SK-N-SH treated with all-trans-retinoic acid at 6 μM for 48 hours (cell line): ENCODE measurements at regions not wholly inside any gene's neighbourhood (a gene's known extent, or its start where the extent isn't known, plus 50 kb on each side); places are given as distances from the start of the nearest gene placed in this dataset.

ENCODE experiments used
- ATAC-seq: fragments of 200-7000 bp; cut with Tn5 transposase; 3 replicates; pipeline ENCODE4 v1.9.1; 2020; ENCODE audit warnings: mild to moderate bottlenecking, moderate library complexity
- ARNTL ChIP-seq: fragments of 450-650 bp; formaldehyde crosslinking; IDR thresholded peaks from 2 replicates; pipeline ENCODE4 v1.5.0; 2020; ENCODE audit warnings: low read depth, mild to moderate bottlenecking, moderate library complexity, borderline replicate concordance
- CSDC2 ChIP-seq: fragments of 250-450 bp; sonication (Bioruptor Pico); IDR thresholded peaks from 2 replicates; pipeline ENCODE4 v1.5.0; 2020; ENCODE audit warnings: mild to moderate bottlenecking, moderate library complexity
- ESRRG ChIP-seq: fragments of 250-450 bp; sonication (Bioruptor Pico); IDR thresholded peaks from 2 replicates; pipeline ENCODE4 v1.6.1; 2021; ENCODE audit warnings: mild to moderate bottlenecking
- GLIS3 ChIP-seq: fragments of 250-450 bp; sonication (Bioruptor Pico); IDR thresholded peaks from 2 replicates; pipeline ENCODE4 v1.5.0; 2020; ENCODE audit warnings: mild to moderate bottlenecking, moderate library complexity
- OSR1 ChIP-seq: fragments of 250-450 bp; sonication (Bioruptor Pico); IDR thresholded peaks from 2 replicates; pipeline ENCODE4 v1.8.0; 2022; ENCODE audit warnings: moderate library complexity, mild to moderate bottlenecking, inconsistent platforms
- PPARA ChIP-seq: fragments of 250-450 bp; sonication (Bioruptor Pico); IDR thresholded peaks from 2 replicates; pipeline ENCODE4 v1.5.0; 2020; ENCODE audit warnings: mild to moderate bottlenecking, borderline replicate concordance
- SNAI2 ChIP-seq: fragments of 250-450 bp; sonication (Bioruptor Pico); IDR thresholded peaks from 2 replicates; pipeline ENCODE4 v1.5.0; 2020; ENCODE audit warnings: mild to moderate bottlenecking, moderate library complexity
- TCF4 ChIP-seq: fragments of 250-450 bp; sonication (Bioruptor Pico); IDR thresholded peaks from 2 replicates; pipeline ENCODE4 v1.8.0; 2021; ENCODE audit warnings: mild to moderate bottlenecking, moderate library complexity, borderline replicate concordance
- TOX ChIP-seq: fragments of 250-450 bp; sonication (Bioruptor Pico); IDR thresholded peaks from 2 replicates; pipeline ENCODE4 v1.8.0; 2021; ENCODE audit warnings: mild to moderate bottlenecking, moderate library complexity, borderline replicate concordance
- ZC3H10 ChIP-seq: fragments of 250-450 bp; sonication (Bioruptor Pico); IDR thresholded peaks from 2 replicates; pipeline ENCODE4 v1.5.1; 2021; ENCODE audit warnings: mild to moderate bottlenecking, moderate library complexity
- ZFP3 ChIP-seq: fragments of 250-450 bp; sonication (Bioruptor Pico); IDR thresholded peaks from 2 replicates; pipeline ENCODE4 v1.5.0; 2020; ENCODE audit warnings: mild to moderate bottlenecking, moderate library complexity
- ZFP30 ChIP-seq: fragments of 450-650 bp; formaldehyde crosslinking; IDR thresholded peaks from 2 replicates; pipeline ENCODE4 v1.5.0; 2022; ENCODE audit warnings: mild to moderate bottlenecking, moderate library complexity
- ZNF70 ChIP-seq: fragments of 450-650 bp; formaldehyde crosslinking; IDR thresholded peaks from 2 replicates; pipeline ENCODE4 v1.5.0; 2020; ENCODE audit warnings: mild to moderate bottlenecking, moderate library complexity
- ZNF8 ChIP-seq: fragments of 450-650 bp; formaldehyde crosslinking; IDR thresholded peaks from 2 replicates; pipeline ENCODE4 v1.5.0; 2020; ENCODE audit warnings: mild to moderate bottlenecking, moderate library complexity
- TF ChIP-seq, protein P1 (sequence below): fragments of 250-450 bp; sonication (Bioruptor Pico); IDR thresholded peaks from 2 replicates; pipeline ENCODE4 v1.5.1; 2020; ENCODE audit warnings: low read depth, mild to moderate bottlenecking, moderate library complexity
- TF ChIP-seq, protein P2 (sequence below): fragments of 250-450 bp; sonication (Bioruptor Pico); IDR thresholded peaks from 2 replicates; pipeline ENCODE4 v1.8.0; 2021; ENCODE audit warnings: low read depth, mild to moderate bottlenecking, moderate library complexity, borderline replicate concordance
- TF ChIP-seq, protein P3 (sequence below): fragments of 250-450 bp; sonication (Bioruptor Pico); IDR thresholded peaks from 2 replicates; pipeline ENCODE4 v1.8.0; 2020; ENCODE audit warnings: mild to moderate bottlenecking, moderate library complexity, borderline replicate concordance
- TF ChIP-seq, protein P4 (sequence below): fragments of 250-450 bp; sonication (Bioruptor Pico); IDR thresholded peaks from 2 replicates; pipeline ENCODE4 v1.5.1; 2021; ENCODE audit warnings: mild to moderate bottlenecking, moderate library complexity
- TF ChIP-seq, protein P5 (sequence below): fragments of 250-450 bp; sonication (Bioruptor Pico); IDR thresholded peaks from 2 replicates; pipeline ENCODE4 v1.5.0; 2020; ENCODE audit warnings: mild to moderate bottlenecking, moderate library complexity

DNA sequence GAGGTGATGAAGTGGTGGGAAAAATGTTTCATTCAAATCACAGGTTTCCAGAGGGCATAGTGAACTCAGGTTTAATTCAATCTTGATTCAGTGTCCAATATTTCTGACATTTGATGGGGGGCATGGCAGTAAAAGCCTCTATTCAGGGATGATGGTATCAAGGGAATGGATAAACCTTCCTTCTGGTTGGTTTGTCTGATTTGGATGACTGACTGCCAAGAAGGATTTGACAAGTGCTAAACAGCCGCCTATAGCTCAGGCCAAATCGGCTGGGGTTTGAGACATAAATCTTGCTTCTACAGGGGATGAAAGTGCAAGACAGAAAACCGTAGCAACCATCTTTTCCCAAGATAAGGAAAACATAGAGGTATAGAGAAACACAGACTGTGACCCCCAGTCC lies 121.8 kb upstream of the C11orf87 start:
- no peak for ATAC-seq
- TF ChIP-seq PPARA (no peak), TCF4 (CRISPR knock-in tag) (no peak), CSDC2 (CRISPR knock-in tag) (no peak), SNAI2 (CRISPR knock-in tag) (no peak), ESRRG (CRISPR knock-in tag) (no peak), TOX (no peak), ZNF8 (CRISPR knock-in tag) (no peak), OSR1 (no peak), ZFP30 (CRISPR knock-in tag) (no peak), ARNTL (CRISPR knock-in tag) (no peak), ZFP3 (CRISPR knock-in tag) (no peak), GLIS3 (no peak), ZNF70 (CRISPR knock-in tag) (no peak)
- TF ChIP-seq, protein P1, sequence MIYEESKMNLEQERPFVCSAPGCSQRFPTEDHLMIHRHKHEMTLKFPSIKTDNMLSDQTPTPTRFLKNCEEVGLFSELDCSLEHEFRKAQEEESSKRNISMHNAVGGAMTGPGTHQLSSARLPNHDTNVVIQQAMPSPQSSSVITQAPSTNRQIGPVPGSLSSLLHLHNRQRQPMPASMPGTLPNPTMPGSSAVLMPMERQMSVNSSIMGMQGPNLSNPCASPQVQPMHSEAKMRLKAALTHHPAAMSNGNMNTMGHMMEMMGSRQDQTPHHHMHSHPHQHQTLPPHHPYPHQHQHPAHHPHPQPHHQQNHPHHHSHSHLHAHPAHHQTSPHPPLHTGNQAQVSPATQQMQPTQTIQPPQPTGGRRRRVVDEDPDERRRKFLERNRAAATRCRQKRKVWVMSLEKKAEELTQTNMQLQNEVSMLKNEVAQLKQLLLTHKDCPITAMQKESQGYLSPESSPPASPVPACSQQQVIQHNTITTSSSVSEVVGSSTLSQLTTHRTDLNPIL = no peak
- TF ChIP-seq, protein P2, sequence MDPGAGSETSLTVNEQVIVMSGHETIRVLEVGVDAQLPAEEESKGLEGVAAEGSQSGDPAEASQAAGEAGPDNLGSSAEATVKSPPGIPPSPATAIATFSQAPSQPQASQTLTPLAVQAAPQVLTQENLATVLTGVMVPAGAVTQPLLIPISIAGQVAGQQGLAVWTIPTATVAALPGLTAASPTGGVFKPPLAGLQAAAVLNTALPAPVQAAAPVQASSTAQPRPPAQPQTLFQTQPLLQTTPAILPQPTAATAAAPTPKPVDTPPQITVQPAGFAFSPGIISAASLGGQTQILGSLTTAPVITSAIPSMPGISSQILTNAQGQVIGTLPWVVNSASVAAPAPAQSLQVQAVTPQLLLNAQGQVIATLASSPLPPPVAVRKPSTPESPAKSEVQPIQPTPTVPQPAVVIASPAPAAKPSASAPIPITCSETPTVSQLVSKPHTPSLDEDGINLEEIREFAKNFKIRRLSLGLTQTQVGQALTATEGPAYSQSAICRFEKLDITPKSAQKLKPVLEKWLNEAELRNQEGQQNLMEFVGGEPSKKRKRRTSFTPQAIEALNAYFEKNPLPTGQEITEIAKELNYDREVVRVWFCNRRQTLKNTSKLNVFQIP (CRISPR knock-in tag) = no peak
- TF ChIP-seq, protein P3, sequence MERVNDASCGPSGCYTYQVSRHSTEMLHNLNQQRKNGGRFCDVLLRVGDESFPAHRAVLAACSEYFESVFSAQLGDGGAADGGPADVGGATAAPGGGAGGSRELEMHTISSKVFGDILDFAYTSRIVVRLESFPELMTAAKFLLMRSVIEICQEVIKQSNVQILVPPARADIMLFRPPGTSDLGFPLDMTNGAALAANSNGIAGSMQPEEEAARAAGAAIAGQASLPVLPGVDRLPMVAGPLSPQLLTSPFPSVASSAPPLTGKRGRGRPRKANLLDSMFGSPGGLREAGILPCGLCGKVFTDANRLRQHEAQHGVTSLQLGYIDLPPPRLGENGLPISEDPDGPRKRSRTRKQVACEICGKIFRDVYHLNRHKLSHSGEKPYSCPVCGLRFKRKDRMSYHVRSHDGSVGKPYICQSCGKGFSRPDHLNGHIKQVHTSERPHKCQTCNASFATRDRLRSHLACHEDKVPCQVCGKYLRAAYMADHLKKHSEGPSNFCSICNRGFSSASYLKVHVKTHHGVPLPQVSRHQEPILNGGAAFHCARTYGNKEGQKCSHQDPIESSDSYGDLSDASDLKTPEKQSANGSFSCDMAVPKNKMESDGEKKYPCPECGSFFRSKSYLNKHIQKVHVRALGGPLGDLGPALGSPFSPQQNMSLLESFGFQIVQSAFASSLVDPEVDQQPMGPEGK (CRISPR knock-in tag) = no peak
- TF ChIP-seq, protein P4, sequence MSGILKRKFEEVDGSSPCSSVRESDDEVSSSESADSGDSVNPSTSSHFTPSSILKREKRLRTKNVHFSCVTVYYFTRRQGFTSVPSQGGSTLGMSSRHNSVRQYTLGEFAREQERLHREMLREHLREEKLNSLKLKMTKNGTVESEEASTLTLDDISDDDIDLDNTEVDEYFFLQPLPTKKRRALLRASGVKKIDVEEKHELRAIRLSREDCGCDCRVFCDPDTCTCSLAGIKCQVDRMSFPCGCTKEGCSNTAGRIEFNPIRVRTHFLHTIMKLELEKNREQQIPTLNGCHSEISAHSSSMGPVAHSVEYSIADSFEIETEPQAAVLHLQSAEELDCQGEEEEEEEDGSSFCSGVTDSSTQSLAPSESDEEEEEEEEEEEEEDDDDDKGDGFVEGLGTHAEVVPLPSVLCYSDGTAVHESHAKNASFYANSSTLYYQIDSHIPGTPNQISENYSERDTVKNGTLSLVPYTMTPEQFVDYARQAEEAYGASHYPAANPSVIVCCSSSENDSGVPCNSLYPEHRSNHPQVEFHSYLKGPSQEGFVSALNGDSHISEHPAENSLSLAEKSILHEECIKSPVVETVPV (CRISPR knock-in tag) = no peak
- TF ChIP-seq, all 23 proteins: peak for 0

DNA sequence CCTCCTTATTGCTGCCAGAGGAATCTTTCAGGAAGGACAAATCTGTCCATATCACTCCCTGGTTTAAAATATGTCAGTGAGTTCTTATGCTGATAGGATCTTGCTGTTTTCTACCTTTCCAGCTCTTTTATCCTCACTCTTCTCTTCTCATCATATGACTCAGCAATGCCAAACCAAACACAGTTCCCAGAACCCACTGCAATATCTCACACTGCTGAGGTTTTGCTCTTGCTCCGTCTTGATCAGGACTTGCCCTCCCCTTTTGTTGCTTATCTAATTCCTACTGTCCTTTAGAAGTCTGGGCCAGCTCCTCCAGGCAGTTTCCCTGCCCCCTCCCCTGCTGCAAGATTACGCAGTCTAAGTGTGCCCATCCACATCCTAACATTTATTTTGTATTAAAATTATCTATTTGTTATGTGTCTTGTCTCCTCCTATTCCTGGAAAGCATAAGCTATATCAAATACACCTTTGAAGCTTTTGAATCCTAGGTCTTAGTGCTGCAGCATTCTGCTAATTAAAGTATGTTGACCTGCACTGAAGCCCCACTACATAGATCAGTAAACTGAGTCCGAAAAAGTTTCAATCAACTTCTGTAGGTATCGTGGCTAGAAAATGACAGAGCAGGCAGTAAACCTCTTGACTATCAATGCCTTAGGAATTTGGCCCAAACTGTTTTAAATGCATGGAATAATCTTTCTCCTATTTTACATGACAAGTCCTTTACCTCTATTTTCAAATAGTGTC lies 119.2 kb upstream of the C11orf87 start:
- no peak for TF ChIP-seq ARNTL (CRISPR knock-in tag)
- TF ChIP-seq TOX = no peak
- TF ChIP-seq ZFP3 (CRISPR knock-in tag) = no peak
- TF ChIP-seq, protein P2 (CRISPR knock-in tag) = no peak
- no peak for TF ChIP-seq GLIS3
- TF ChIP-seq, protein P5, sequence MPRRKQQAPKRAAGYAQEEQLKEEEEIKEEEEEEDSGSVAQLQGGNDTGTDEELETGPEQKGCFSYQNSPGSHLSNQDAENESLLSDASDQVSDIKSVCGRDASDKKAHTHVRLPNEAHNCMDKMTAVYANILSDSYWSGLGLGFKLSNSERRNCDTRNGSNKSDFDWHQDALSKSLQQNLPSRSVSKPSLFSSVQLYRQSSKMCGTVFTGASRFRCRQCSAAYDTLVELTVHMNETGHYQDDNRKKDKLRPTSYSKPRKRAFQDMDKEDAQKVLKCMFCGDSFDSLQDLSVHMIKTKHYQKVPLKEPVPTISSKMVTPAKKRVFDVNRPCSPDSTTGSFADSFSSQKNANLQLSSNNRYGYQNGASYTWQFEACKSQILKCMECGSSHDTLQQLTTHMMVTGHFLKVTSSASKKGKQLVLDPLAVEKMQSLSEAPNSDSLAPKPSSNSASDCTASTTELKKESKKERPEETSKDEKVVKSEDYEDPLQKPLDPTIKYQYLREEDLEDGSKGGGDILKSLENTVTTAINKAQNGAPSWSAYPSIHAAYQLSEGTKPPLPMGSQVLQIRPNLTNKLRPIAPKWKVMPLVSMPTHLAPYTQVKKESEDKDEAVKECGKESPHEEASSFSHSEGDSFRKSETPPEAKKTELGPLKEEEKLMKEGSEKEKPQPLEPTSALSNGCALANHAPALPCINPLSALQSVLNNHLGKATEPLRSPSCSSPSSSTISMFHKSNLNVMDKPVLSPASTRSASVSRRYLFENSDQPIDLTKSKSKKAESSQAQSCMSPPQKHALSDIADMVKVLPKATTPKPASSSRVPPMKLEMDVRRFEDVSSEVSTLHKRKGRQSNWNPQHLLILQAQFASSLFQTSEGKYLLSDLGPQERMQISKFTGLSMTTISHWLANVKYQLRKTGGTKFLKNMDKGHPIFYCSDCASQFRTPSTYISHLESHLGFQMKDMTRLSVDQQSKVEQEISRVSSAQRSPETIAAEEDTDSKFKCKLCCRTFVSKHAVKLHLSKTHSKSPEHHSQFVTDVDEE (CRISPR knock-in tag) = no peak
- TF ChIP-seq PPARA = no peak
- no peak for TF ChIP-seq ZNF8 (CRISPR knock-in tag)
- TF ChIP-seq OSR1 = no peak
- TF ChIP-seq SNAI2 (CRISPR knock-in tag) = no peak
- no peak for TF ChIP-seq CSDC2 (CRISPR knock-in tag)
- ATAC-seq = no peak

DNA sequence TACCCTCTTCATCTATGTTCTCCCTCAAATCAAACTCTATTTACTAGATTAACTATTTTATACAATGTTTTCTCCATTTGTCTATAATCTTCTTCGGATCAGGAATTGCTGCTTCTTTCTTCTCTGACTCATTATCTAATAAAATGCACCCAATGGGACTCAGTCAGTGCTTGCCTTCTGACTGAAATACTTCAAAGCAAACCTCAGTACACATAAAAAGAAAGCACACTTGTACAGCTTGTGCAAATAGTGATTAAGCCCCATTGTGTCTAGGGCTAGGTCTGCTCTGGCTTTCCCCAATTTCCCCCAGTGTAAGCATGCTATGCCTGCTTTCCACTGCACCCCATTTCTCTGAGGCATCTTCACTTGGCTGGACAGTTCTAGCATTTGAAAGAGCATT lies 118.6 kb upstream of the C11orf87 start:
- no peak for ATAC-seq
- TF ChIP-seq PPARA (no peak), ZNF70 (CRISPR knock-in tag) (no peak), ESRRG (CRISPR knock-in tag) (no peak), ZC3H10 (no peak), CSDC2 (CRISPR knock-in tag) (no peak)
- TF ChIP-seq, protein P5 (CRISPR knock-in tag) = no peak
- TF ChIP-seq, protein P2 (CRISPR knock-in tag) = no peak
